HG02678 (cell line): ENCODE measurements at regions not wholly inside any gene's neighbourhood (a gene's known extent, or its start where the extent isn't known, plus 50 kb on each side); places are given as distances from the start of the nearest gene placed in this dataset.
"Not testable (repeated sequence)": the region's sequence is repeated elsewhere in the genome, so short reads cannot be mapped to it uniquely, and the experiment has no call there.

Source experiments
- ATAC-seq: cut with Tn5 transposase; IDR thresholded peaks from one replicate; pipeline ENCODE4 v1.9.1; 2021; ENCODE audit warnings: mild to moderate bottlenecking, moderate library complexity; ENCODE audit not compliant: unreplicated experiment

- no peak for ATAC-seq
These were observed 151.0 kb upstream of the RAB4A start for GRCh38 chr1:229119876-229120275.

GRCh38 chr1:229121845-229122436 lies 149.0 kb upstream of the RAB4A start:
- no peak for ATAC-seq

GRCh38 chr1:229122606-229123005 lies 148.3 kb upstream of the RAB4A start:
- no peak for ATAC-seq

GRCh38 chr1:229124116-229124515 lies 146.8 kb upstream of the RAB4A start:
- no peak for ATAC-seq

GRCh38 chr1:229124520-229125124 lies 146.3 kb upstream of the RAB4A start:
- no peak for ATAC-seq

- ATAC-seq: peak; percentile 43
These were observed 143.6 kb upstream of the RAB4A start for GRCh38 chr1:229127301-229127700.

- ATAC-seq: no peak
These were observed 142.8 kb upstream of the RAB4A start for GRCh38 chr1:229128066-229128608.

- ATAC-seq: no peak
These were observed 141.4 kb upstream of the RAB4A start for GRCh38 chr1:229129301-229130027.

- no peak for ATAC-seq
These were observed 140.8 kb upstream of the RAB4A start for GRCh38 chr1:229130028-229130668.

- ATAC-seq: no peak
These were observed 139.4 kb upstream of the RAB4A start for GRCh38 chr1:229131243-229132105.

GRCh38 chr1:229132106-229132443 lies 138.8 kb upstream of the RAB4A start:
- no peak for ATAC-seq

- ATAC-seq: no peak
These were observed 138.2 kb upstream of the RAB4A start for GRCh38 chr1:229132706-229133105.

- no peak for ATAC-seq
These were observed 137.8 kb upstream of the RAB4A start for GRCh38 chr1:229133151-229133550.

- ATAC-seq: no peak
These were observed 137.1 kb upstream of the RAB4A start for GRCh38 chr1:229133811-229134210.

- ATAC-seq: not testable (repeated sequence)
These were observed 136.3 kb upstream of the RAB4A start for GRCh38 chr1:229134381-229135217.

GRCh38 chr1:229135773-229136172 lies 135.1 kb upstream of the RAB4A start:
- no peak for ATAC-seq

- ATAC-seq: no peak
These were observed 134.1 kb upstream of the RAB4A start for GRCh38 chr1:229136822-229137221.

GRCh38 chr1:229137271-229137670 lies 133.6 kb upstream of the RAB4A start:
- ATAC-seq: no peak

GRCh38 chr1:229138058-229138457 lies 132.9 kb upstream of the RAB4A start:
- no peak for ATAC-seq
